SK-N-MC (cell line): ENCODE measurements at regions not wholly inside any gene's neighbourhood (a gene's known extent, or its start where the extent isn't known, plus 50 kb on each side); places are given as distances from the start of the nearest gene placed in this dataset.

Experiments
- DNase-seq: peaks from one replicate; pipeline ENCODE4 v3.0.0-alpha.2; 2011; ENCODE audit warnings: low read depth, low spot score
- H3K27ac ChIP-seq: fragments of 200-600 bp; sonication (generic); 2 replicates; pipeline ENCODE4 v1.5.1; 2016; ENCODE audit warnings: mixed run types
- H3K36me3 ChIP-seq: fragments of 200-600 bp; sonication (generic); 2 replicates; pipeline ENCODE4 v1.6.1; 2017; ENCODE audit warnings: antibody characterized with exemption, low read length, mixed read lengths; ENCODE audit not compliant: insufficient read depth
- H3K4me3 ChIP-seq: fragments of 200-600 bp; sonication (generic); 2 replicates; pipeline ENCODE4 v1.5.1; 2016
- H3K9ac ChIP-seq: fragments of 200-600 bp; sonication (generic); 2 replicates; pipeline ENCODE4 v1.8.0; 2017; ENCODE audit warnings: mixed run types, mixed read lengths; ENCODE audit not compliant: insufficient read length
- H3K9me3 ChIP-seq: fragments of 200-600 bp; sonication (generic); 2 replicates; pipeline ENCODE4 v1.6.1; 2017; ENCODE audit warnings: low read depth, mild to moderate bottlenecking, antibody characterized with exemption, low read length, moderate library complexity, mixed read lengths
- EZH2 ChIP-seq: fragments of 200-600 bp; sonication (generic); IDR thresholded peaks from one replicate; pipeline ENCODE4 v1.6.1; 2017; ENCODE audit warnings: antibody characterized with exemption
- FOXP2 ChIP-seq: optimal IDR thresholded peaks from 2 replicates; pipeline ENCODE3; 2011; ENCODE audit warnings: mild to moderate bottlenecking, moderate library complexity; ENCODE audit not compliant: insufficient read depth; ENCODE audit errors: extremely low read length, control extremely low read depth
- POLR2AphosphoS5 ChIP-seq: IDR thresholded peaks from 2 replicates; pipeline ENCODE4 v1.6.1; 2012; ENCODE audit warnings: mild to moderate bottlenecking, low read depth, low read length, borderline replicate concordance

GRCh38 chr18:28963481-28963880, 786.6 kb upstream of the CDH2 start:
- Histone ChIP-seq H3K36me3 (no peaks in the 10 kb centered on the region), H3K9ac (no peak overlapping the region), H3K27ac (no peak overlapping the region), H3K4me3 (no peak overlapping the region), H3K9me3 (no peaks in the 10 kb centered on the region)
- DNase-seq, result no peak
- TF ChIP-seq FOXP2 (no peak), POLR2AphosphoS5 (no peak), EZH2 (no peak)

- Histone ChIP-seq H3K9ac (no peak overlapping the region), H3K36me3 (no peaks in the 10 kb centered on the region), H3K9me3 (no peaks in the 10 kb centered on the region), H3K4me3 (no peak overlapping the region), H3K27ac (no peak overlapping the region)
- TF ChIP-seq FOXP2, result no peak
- no peak for TF ChIP-seq EZH2
- TF ChIP-seq POLR2AphosphoS5, result no peak
- no peak for DNase-seq
Observed at GRCh38 chr18:28961669-28962228, 784.8 kb upstream of the CDH2 start.

GRCh38 chr18:28960146-28960545, 783.2 kb upstream of the CDH2 start:
- no peak overlapping the region for H3K4me3 ChIP-seq
- no peak for DNase-seq
- H3K9me3 ChIP-seq, result no peaks in the 10 kb centered on the region
- H3K27ac ChIP-seq, result no peak overlapping the region
- no peak overlapping the region for H3K9ac ChIP-seq
- TF ChIP-seq POLR2AphosphoS5 (no peak), FOXP2 (no peak), EZH2 (no peak)
- H3K36me3 ChIP-seq, result no peaks in the 10 kb centered on the region

DNA sequence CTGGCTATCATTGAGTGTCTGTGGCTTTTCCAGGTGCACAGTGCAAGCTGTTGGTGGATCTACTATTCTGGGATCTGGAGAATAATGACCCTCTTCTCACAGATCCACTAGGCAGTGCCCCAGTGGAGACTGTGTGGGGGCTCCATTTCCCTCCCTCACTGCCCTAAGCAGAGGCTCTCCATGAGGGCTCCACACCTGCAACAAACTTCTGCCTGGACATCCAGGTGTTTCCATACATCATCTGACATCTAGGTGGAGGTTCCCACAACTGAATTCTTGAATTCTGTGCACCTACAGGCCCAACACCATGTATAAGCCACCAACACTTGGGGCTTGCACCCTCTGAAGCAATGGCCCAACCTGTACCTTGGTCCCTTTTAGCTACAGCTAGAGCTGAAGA, 775.4 kb upstream of the CDH2 start:
- H3K27ac ChIP-seq, result no peak overlapping the region
- H3K9me3 ChIP-seq, result no peaks in the 10 kb centered on the region
- DNase-seq, result no peak
- TF ChIP-seq EZH2 (no peak), FOXP2 (no peak), POLR2AphosphoS5 (no peak)
- no peak overlapping the region for H3K9ac ChIP-seq
- no peak overlapping the region for H3K4me3 ChIP-seq
- no peaks in the 10 kb centered on the region for H3K36me3 ChIP-seq

- H3K9ac ChIP-seq, result no peak overlapping the region
- no peaks in the 10 kb centered on the region for H3K9me3 ChIP-seq
- DNase-seq, result no peak
- H3K36me3 ChIP-seq, result no peaks in the 10 kb centered on the region
- no peak overlapping the region for H3K4me3 ChIP-seq
- no peak for TF ChIP-seq POLR2AphosphoS5
- H3K27ac ChIP-seq, result no peak overlapping the region
Observed at GRCh38 chr18:28947900-28948299, 771.0 kb upstream of the CDH2 start.

GRCh38 chr18:28946471-28946870, 769.5 kb upstream of the CDH2 start:
- Histone ChIP-seq H3K36me3 (no peaks in the 10 kb centered on the region), H3K4me3 (no peak overlapping the region), H3K9ac (no peak overlapping the region), H3K9me3 (no peaks in the 10 kb centered on the region), H3K27ac (no peak overlapping the region)
- DNase-seq, result no peak
- TF ChIP-seq POLR2AphosphoS5 (no peak), FOXP2 (no peak), EZH2 (no peak)

GRCh38 chr18:28922936-28923335, 746.0 kb upstream of the CDH2 start:
- Histone ChIP-seq H3K9ac (no peak overlapping the region), H3K36me3 (no peaks in the 10 kb centered on the region), H3K9me3 (no peaks in the 10 kb centered on the region), H3K27ac (no peak overlapping the region), H3K4me3 (no peak overlapping the region)
- no peak for TF ChIP-seq EZH2
- TF ChIP-seq FOXP2, result no peak
- TF ChIP-seq POLR2AphosphoS5, result no peak
- no peak for DNase-seq

DNA sequence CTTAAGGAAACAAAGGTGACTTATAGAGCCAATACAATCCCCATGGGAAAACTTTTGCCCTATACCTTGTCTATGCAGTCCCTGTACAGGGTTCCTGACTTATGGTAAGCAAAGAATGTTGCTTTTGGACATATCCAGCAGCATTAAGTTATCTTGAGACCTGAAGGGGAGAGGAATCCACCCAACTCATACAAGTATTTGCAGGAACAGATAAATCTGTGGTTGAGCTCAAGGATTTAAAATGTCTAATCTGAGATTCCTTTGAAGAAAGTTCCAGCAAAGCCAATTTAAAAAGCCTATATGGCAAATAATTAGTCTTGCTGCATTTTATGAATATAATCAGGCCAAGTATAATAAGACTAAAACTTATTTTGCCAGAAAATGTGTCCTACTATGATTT, 739.5 kb upstream of the CDH2 start:
- TF ChIP-seq FOXP2 (no peak), EZH2 (no peak), POLR2AphosphoS5 (no peak)
- Histone ChIP-seq H3K9ac (no peak overlapping the region), H3K27ac (no peak overlapping the region), H3K4me3 (no peak overlapping the region), H3K36me3 (no peaks in the 10 kb centered on the region), H3K9me3 (no peaks in the 10 kb centered on the region)
- DNase-seq, result no peak

- Histone ChIP-seq H3K27ac (no peak overlapping the region), H3K4me3 (no peak overlapping the region), H3K9ac (no peak overlapping the region), H3K36me3 (no peaks in the 10 kb centered on the region), H3K9me3 (no peaks in the 10 kb centered on the region)
- DNase-seq, result no peak
- TF ChIP-seq EZH2, result no peak
- no peak for TF ChIP-seq POLR2AphosphoS5
- no peak for TF ChIP-seq FOXP2
Observed at GRCh38 chr18:28905509-28905908, 728.6 kb upstream of the CDH2 start.

GRCh38 chr18:28904789-28905364, 727.9 kb upstream of the CDH2 start:
- no peak overlapping the region for H3K9ac ChIP-seq
- no peak overlapping the region for H3K4me3 ChIP-seq
- no peak for DNase-seq
- no peak overlapping the region for H3K27ac ChIP-seq
- H3K36me3 ChIP-seq, result no peaks in the 10 kb centered on the region
- H3K9me3 ChIP-seq, result no peaks in the 10 kb centered on the region
- no peak for TF ChIP-seq EZH2
- TF ChIP-seq POLR2AphosphoS5, result no peak
- TF ChIP-seq FOXP2, result no peak
